NCI-H1436 (cell line): ENCODE measurements at regions not wholly inside any gene's neighbourhood (a gene's known extent, or its start where the extent isn't known, plus 50 kb on each side); places are given as distances from the start of the nearest gene placed in this dataset.

Experiments
- DNase-seq: peaks from one replicate; lab custom pipeline; 2025; lab: John Stamatoyannopoulos, UW

DNA sequence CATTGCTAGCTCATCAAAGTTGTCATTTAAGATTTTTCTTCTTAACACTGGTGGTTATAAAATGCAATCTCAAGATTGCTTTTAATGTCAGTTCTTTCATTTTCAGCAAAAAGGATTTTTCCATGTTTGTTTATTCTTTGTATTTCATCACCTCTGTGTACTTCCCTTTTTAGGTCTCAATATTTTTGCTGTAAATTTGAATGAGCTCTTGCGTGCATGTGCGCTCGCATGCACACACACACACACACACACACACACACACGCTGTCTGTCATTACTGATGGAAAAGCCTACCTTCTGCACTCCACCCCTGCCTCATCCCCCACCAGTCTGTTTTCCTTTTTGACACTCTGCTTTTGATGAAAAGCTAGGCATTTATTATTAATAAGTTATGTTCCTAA is 85.3 kb upstream of the FYN start:
- DNase-seq, result no peak

DNA sequence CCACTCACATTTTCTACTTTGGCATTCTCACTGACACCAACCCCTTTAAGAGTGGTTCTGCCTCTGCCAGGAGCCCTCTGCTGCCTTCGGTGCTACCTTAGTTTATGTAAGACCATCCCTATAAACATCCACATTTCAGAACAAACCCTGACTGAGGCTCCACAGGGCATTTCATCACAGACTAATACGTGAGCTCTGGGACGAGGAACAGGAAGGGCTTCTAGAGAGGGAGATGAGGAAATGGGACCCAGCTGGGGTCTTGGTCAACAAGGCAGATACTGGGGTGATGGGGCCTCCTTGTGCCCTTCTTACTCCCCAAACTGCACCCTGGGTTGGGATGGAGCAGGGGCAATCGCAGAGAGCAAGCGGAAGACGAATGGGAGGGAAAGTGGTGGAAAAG is 86.5 kb upstream of the FYN start:
- no peak for DNase-seq

GRCh38 chr6:111967131-111967530 is 86.8 kb upstream of the CCN6 start:
- DNase-seq, result no peak

DNA sequence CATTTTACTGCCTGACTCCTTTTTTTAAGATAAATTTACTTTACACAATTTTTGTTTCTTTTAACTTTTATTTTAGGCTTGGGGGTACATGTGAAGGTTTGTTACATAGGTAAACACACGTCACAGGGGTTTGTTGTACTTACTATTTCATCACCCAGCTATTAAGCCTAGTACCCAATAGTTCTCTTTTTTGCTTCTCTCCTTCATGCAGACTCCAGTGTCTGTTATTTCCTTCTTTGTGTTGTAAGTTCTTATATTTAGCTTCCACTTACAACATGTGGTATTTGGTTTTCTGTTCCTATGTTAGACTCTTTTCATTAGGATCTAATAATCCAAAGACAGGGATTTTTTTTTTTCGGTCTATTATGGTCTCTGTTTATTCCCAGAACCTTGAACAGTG is 83.5 kb upstream of the CCN6 start:
- no peak for DNase-seq

DNA sequence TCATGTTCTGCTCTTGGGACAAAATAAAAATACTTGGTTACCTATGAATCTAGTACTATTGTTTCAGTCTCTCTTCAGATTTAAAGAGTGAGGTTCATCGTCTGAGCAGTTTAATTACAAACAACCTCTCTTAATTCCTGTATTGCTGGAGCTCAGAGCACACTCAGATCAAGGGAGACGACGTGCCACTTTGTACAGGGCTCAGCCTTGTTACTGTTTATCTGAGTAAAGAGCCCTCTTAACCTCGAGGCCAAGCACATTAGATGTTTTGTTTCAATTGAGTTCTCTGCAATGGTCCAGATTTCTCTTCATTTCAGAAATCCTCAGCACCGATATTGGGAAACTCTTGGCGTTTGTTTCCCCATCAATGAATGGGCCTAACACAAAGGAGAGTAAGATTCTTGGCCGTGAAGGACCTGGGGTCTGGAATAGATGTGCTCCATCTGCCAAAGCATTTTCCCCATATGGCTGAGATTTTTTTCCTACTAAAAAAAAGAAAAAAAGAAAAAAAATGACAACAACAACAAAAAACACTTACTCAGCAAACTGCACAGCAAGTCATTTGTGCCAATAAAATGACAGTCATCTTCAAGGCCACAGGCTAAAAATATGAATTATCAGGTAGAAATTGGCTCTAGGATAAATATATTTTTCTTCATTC is 82.6 kb upstream of the CCN6 start:
- DNase-seq, result no peak

DNA sequence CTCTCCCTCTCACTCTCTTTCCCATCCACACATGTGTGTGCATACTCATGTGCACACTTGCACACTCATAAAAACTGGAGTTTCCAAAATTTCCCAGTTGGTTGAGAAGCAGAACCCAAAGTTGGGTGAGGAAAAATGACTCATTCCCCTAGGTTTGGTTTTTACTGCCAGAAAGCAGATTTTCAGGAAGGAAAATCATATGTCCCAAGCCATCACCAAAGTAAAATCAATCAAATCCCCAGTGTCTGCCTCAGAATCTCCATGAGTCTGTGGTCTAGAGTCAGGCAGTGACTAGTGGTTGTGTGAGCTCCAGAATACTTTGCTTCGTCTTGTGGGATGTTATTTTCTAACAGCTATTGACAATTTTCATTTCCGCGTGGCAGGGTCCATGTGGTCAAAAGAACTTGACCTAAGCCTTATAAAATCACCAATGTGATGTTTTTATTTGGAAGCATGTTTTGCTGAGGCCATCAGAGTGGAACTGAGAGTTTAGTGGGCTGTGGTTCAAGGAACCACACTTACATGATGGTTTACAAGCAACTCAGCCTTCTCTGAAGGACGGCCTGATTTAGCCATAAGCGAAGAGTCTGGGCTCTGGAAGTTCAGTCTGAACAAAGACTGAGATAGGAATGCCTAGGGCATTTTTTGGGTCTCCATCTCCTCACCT is 81.9 kb upstream of the CCN6 start:
- no peak for DNase-seq

DNA sequence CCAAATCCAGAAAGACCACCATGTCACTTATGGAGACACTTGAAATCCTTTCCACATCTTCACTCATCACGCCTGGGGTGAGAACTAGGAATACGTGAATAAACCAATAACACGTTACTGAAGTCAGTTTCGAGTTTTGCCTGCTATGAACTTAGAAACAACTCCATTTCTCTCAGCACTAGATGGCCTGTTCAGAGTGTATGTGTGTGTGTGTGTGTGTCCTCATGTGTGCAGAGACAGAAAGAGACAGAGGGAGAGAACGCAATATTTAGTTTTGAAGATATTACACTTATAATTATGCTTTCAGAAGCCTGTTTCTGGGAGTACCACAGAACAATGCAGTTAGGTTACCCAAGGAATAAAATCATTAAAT is 81.2 kb upstream of the CCN6 start:
- no peak for DNase-seq

DNA sequence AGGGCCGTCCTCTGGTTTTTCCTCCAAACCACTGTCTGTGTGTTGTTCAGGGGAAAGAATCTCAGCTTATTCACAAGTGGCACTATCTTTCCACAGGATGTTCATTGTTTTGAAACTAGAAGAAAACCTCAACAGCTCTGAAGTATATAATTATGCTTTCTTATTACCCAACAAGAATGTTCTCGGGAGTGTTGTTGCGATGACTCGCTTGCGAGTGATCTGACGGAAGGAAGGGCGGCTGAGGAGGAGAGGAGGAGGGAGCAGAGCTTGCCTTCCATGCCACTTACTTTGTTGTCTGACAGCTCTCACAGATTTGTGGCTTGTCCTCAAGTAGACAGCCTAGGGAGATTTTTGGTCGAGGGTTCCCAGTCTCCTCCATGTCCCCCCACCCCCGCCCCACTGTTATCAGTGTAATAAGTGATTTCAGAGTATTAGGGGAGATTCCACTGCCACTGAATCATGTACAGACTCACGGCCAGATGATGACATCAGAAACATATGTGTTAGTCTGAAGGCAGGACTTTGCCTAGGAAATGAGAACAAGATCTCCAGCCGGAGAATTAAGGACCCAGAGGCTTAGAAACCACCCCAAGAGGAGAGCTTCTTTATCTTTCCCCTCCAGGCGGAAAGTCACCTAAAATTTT is 80.7 kb upstream of the CCN6 start:
- no peak for DNase-seq

DNA sequence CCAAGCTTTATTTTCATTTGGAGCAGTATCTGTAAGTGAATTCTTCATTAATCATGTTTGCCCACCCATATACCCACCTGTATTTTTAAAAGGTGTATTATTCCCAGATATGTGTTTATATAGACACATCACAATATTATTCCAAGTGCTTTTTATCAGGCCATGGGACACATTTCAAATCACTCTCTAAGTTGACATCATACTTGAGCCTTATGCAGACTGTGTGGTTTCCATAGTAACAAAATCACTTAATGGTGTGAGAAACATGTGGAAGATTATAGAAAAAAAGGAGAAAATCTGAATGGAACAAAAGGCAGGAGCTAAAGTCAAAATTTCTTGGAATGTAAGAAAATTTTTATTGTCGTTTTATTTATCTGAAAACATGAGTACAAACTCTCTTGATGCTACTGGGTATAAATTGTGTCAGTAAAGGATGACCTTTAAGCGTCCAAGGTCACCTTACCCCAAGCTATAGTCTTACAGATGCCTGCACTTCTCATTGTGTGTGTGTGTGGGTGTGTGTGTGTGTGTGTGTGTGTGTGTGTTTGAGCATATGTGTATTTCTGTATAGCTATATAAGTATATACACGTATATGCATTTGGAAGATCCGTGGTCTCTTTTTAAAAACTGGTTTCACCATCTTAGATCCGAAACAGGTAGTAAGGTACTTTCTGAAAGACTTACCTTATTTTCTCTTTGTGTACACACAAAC is 79.8 kb upstream of the CCN6 start:
- DNase-seq, result no peak

- no peak for DNase-seq
Observed at GRCh38 chr6:111975466-111975865, 78.4 kb upstream of the CCN6 start.

DNA sequence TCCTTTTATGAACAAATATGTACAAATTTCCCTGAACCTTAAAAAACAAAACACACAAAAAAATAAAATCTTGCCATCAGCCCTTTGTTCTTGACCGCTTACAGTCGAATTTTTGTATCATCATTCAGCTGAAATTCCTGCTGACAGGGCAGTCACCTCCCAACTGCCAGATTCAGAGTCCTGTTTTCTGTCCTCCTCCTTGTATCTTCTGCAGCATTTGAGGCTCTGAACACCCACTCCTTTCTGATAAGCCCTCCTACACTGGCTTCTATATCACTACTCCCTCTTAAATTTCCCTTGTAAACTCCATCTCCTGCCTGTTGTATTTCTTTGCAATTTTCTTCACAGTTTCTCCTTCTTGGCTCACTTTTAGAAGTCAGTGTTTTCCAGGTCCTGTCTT is 77.8 kb upstream of the CCN6 start:
- DNase-seq, result no peak

- no peak for DNase-seq
Observed at GRCh38 chr6:111978532-111979149, 75.3 kb upstream of the CCN6 start.

DNA sequence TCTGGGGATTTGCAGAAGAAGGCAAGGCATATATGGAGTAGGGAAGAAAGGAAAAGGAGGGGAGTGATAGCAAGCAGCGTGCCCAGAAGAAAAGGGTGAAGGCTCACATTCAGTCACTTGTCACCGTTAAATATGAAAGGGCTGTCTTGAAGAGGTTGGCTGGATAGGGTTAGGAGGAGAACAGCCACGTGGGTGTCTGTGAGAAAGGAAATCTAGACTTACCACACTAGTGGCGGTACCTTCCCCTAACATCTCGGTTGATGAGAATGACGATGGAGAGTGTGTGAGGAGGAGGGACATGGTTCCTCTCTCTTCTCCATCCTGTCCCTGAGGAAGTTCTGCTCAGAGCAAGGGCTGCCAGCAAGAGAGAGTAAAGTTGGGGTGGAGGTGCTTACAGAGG is 74.3 kb upstream of the CCN6 start:
- no peak for DNase-seq

DNA sequence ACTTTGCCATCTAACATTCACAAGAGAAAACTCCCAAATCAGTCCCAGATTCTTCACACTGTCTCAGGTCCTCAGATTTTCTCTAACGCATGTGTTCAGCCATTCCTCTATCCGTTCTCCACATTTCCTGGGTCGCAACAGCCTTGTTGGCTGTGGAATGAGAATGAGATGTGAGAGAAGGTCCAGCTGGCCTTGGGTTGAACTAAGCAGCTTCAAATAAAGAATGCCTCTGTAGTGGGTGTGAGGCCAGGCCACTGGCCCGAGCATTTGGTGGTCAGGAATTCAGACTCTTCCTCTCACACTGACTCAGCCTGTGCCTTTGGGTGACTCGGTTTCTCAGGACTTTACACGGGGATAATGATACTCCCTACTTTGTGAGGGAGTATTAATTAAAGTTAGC is 73.8 kb upstream of the CCN6 start:
- no peak for DNase-seq

GRCh38 chr6:111980971-111981840 is 72.7 kb upstream of the CCN6 start:
- no peak for DNase-seq

- DNase-seq, result no peak
Observed at GRCh38 chr6:111982681-111983080, 71.2 kb upstream of the CCN6 start.

DNA sequence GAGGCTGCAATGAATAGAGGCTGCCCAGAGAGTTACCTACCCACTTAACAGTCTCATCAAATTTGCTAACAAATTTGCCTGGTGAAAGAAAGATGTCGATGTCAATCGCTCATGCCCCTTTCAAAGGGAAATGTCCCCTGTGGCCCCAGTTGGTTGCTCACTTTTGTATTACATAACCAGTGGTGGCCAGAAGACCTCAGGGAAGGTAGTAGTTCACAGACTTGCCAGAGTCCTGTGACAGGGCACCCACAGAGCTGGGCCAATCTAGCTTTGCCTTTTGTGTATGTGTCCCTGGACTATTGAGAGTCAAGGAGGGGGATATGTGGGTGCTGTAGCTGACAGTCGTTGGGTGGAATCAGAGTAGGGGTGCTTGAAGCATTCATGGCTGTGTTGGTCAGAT is 70.7 kb upstream of the CCN6 start:
- DNase-seq, result no peak

DNA sequence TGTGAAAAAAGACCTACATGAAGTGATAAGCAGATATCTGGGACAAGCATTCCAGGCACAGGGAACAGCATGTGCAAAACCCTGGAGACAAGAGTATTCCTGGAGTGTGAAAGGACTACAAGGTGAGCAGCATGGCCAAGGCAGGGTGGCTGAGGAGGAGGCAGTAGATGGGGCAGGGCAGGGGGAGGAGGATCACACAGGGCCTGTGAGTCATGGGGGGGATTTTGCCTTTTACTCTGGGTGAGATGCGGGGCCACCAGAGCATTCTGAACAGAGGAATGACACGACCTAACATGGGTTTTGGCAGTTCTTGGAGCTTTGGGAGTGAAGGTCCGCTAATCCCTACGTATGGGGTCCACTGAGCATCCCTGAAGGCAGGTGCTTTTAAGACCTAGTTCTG is 69.8 kb upstream of the CCN6 start:
- DNase-seq, result no peak

GRCh38 chr6:111984516-111985201 is 69.2 kb upstream of the CCN6 start:
- DNase-seq, result no peak

DNA sequence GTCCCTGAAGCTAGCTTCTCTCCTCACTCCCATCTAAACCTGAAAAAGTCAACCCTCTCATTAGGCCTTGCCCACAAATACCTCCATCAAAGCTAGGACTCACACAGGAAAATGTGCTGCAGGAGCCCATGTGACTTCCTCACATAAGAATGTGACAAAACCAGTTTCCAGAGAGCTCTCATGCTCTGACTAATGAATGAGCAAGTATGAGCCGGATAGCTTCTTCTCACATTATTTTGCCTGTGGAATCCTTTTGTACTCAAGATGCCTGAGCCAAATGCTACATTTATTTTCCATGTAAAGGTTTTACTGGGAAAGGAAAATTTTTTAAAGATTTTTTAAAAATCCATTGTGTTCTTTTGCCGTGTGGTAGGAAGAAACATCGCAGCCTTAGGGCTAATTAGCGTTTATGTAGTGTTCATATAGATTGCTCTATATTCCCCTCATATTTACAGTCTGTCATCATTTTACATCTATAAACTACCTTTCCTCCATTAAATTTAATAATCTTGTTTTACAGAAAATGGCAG is 68.6 kb upstream of the CCN6 start:
- DNase-seq, result no peak

GRCh38 chr6:111986651-111987050 is 67.3 kb upstream of the CCN6 start:
- no peak for DNase-seq
